DMS114 treated with DMSO at 0.1 percent for 48 hours (cell line): ENCODE measurements at regions not wholly inside any gene's neighbourhood (a gene's known extent, or its start where the extent isn't known, plus 50 kb on each side); places are given as distances from the start of the nearest gene placed in this dataset.
"Not testable (repeated sequence)": the region's sequence is repeated elsewhere in the genome, so short reads cannot be mapped to it uniquely, and the experiment has no call there.

Experiments
- DNase-seq: peaks from one replicate; lab custom pipeline; 2025; ENCODE audit not compliant: unreplicated experiment; lab: John Stamatoyannopoulos, UW

DNA sequence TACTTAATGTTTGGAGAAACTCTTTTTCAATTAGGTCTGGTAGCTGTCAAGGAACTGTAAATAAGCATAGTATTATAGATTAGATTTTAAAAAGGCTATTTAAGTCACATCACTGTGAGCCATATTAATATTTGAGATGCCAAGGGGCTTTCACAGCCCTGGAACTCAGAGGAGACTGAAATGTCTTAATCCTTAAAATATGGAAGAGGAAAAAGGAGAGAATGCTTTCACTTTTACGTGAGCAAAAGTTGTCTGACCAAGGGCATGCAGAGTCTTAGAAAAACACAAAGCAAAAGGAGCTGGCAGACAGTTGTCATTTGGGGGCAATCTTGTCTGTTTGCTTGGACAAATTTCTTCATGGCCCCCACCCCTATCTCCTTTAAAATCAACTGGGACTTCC, 253.2 kb upstream of the IGFBP7 start:
- no peak for DNase-seq

DNA sequence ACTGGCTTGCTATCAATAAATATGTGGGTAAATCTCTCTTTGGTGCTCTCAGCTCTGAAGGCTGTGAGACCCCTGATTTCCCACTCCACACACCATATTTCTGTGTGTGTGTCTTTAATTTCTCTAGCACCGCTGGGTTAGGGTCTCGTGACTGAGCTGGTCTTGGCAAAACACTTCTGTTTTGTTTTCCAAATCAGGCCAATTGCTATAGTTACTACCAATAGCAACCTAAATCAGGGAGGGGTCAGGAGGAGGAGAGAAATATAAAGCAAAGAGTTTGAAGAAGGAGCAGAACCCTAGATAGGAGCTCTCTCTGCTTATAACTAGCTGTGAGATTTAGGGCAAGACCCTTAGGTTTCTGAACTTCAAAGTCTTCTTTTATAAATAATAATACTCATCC, 250.5 kb upstream of the IGFBP7 start:
- DNase-seq: no peak

GRCh38 chr4:57355101-57355665, 245.0 kb upstream of the IGFBP7 start:
- DNase-seq: no peak

DNA sequence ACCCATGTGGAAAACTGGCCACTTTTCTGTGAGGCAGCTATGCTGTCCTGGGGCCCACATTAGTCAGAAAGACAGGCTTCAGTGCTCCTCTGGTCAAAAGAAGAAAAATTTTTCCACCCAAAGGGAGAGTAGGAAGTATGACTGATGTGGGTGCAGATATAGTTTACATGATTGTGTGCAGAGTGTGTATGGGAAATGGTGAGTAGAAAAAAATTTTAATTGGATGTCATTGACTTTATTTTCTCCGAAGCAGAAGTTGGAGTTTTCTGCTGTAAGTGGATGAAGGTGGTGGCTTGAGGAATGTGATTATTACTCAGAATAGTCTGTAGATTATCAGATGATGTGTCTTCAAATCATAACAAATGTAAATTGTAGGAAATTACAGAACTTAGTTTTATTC, 241.5 kb upstream of the IGFBP7 start:
- DNase-seq: no peak

- no peak for DNase-seq
Observed at GRCh38 chr4:57344296-57344695, 234.1 kb upstream of the IGFBP7 start.

GRCh38 chr4:57342411-57342810, 232.2 kb upstream of the IGFBP7 start:
- no peak for DNase-seq

DNA sequence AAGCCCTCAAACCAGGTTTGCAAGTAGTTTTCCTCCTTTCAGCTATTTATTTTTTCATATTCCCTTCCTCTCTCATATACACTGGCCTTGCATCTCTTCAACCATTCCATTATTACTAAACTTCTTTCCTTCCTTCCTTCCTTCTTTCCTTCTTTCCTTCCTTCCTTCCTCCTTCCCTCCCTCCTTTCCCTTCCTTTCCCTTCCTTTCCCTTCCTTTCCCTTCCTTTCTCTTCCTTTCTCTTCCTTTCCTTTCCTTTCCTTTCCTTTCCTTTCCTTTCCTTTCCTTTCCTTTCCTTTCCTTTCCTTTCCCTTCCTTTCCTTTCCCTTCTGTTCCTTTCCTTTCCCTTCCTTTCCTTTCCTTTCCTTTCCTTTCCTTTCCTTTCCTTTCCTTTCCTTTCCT, 228.7 kb upstream of the IGFBP7 start:
- DNase-seq: not testable (repeated sequence)

- DNase-seq: no peak
Observed at GRCh38 chr4:57333684-57334083, 223.5 kb upstream of the IGFBP7 start.

DNA sequence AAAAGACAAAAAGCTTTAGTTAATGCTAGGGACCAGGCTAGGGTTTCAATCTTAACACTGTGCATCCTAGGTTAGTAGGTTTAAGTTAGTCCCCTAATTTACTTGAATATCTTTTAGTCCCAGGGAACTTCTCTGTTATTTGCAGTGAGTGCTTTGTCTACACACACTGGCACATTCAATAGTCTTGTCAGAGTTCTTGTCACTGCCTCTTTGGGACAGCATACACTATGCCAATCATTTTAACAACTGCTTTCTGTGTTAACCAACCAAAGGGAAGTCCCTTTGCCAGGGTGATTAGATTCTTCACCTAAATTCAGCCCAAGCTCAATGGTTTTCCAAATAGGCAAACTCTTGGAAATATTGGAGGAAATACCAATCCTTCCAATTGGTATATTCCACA, 221.8 kb upstream of the IGFBP7 start:
- DNase-seq: no peak

DNA sequence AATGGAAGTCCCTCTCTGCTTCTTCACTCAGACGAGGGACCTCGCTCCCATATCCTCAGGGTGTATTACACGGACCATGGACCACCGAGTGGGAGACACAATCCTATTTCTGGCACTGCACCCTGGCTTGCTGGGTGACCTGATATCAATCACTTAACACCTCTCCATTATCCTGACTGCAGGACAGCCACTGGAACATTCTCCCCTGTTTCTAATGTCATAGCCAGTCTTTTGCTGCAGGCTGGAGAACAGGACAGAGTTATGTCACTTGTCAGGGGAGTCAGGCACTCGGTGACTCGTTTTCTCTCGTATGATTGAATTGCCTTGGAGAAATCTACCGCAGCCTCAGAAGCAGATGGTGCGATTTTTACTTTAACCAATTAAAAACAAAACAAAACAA, 219.1 kb upstream of the IGFBP7 start:
- no peak for DNase-seq

DNA sequence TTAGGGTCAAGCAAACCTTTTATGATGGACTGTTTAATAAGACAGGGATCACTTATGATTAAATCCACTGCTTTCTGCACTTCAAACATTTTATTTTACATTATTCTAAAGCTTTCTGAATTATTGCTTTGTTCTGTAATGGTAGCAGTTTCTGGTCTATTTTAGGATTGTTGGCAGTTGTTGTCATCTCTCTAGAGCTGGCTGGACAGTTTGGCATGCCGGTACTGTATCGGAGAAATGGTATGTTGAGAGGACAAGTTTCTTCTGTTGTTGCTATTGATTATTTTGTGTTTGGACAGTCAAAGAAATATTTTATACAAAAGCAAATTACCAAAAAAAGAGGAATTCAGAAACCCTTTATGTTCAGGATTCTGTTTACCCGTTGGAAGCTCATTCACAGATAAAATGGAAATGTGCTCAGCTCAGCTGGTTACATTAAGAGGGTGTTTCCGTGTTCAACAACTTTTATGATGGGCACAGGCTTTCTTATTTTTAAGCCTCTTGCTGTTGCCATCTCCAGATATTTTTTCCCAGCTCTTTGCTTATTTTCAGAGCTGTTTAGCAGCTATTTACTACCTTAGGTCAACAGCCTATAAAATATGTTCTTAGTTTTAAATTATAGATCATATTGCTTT, 214.6 kb upstream of the IGFBP7 start:
- DNase-seq: no peak

GRCh38 chr4:57320849-57321248, 210.7 kb upstream of the IGFBP7 start:
- DNase-seq: no peak

GRCh38 chr4:57320217-57320616, 210.0 kb upstream of the IGFBP7 start:
- DNase-seq: no peak

- no peak for DNase-seq
Observed at GRCh38 chr4:57318703-57319102, 208.5 kb upstream of the IGFBP7 start.

- DNase-seq: no peak
Observed at GRCh38 chr4:57314636-57315035, 204.5 kb upstream of the IGFBP7 start.

GRCh38 chr4:57312296-57312695, 202.1 kb upstream of the IGFBP7 start:
- DNase-seq: no peak

GRCh38 chr4:57309658-57310057, 199.5 kb upstream of the IGFBP7 start:
- no peak for DNase-seq

GRCh38 chr4:57308301-57308700, 198.1 kb upstream of the IGFBP7 start:
- no peak for DNase-seq

DNA sequence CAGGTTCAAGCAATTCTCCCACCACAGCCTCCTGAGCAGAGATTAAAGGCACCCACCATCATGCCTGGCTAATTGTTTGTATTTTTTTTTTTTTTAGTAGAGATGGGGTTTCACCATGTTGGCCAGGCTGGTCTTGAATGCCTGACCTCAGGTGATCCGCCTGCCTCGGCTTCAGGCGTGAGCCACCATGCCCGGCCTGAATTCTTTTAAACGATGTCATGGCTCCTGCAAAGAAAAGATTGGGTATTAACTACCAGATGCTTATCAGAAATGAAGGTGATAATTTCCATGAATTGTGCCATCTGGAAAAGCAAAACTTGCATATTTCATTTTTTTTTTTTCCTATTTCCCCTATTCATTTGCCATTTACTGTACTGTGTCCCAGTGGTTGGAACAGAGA, 195.7 kb upstream of the IGFBP7 start:
- DNase-seq: no peak

DNA sequence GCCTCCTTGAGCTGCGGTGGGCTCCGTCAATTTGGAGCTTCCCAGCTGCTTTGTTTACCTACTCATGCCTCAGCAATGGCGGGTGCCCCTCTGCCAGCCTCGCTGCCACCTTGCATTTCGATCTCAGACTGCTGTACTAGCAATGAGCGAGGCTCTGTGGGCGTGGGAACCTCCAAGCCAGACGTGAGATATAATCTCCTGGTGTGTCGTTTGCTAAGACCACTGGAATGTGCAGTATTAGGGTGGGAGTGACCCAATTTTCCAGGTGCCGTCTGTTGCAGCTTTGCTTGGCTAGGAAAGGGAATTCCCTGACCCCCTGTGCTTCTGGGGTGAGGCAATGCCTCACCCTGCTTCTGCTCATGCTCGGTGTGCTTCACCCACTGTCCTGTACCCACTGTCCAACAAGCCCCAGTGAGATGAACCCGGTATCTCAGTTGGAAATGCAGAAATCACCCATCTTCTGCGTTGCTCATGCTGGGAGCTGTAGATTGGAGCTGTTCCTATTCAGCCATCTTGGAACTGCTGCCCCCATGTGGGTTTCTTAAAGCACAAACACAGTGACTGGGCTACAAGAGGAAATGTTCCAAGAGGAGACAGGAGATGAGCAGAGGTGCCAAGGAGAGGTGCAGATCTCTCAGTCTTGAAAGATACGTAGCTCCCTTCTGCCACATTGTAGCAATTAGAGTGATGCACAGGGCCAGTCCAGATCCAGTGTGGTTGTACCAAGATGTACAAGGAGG, 193.0 kb upstream of the IGFBP7 start:
- DNase-seq: no peak

- DNase-seq: not testable (repeated sequence)
Observed at GRCh38 chr4:57300300-57300699, 190.1 kb upstream of the IGFBP7 start.

- no peak for DNase-seq
Observed at GRCh38 chr4:57291911-57292310, 181.7 kb upstream of the IGFBP7 start.
